GM19328 (cell line): ENCODE measurements at regions not wholly inside any gene's neighbourhood (a gene's known extent, or its start where the extent isn't known, plus 50 kb on each side); places are given as distances from the start of the nearest gene placed in this dataset.

Experiments used
- ATAC-seq: cut with Tn5 transposase; IDR thresholded peaks from one replicate; pipeline ENCODE4 v1.9.1; 2021; ENCODE audit warnings: mild to moderate bottlenecking, moderate library complexity; ENCODE audit not compliant: unreplicated experiment

- no peak for ATAC-seq
These were observed 115.0 kb upstream of the INPP4B start for GRCh38 chr4:142960867-142961644.

- no peak for ATAC-seq
These were observed 115.8 kb upstream of the INPP4B start for GRCh38 chr4:142961866-142962265.

DNA sequence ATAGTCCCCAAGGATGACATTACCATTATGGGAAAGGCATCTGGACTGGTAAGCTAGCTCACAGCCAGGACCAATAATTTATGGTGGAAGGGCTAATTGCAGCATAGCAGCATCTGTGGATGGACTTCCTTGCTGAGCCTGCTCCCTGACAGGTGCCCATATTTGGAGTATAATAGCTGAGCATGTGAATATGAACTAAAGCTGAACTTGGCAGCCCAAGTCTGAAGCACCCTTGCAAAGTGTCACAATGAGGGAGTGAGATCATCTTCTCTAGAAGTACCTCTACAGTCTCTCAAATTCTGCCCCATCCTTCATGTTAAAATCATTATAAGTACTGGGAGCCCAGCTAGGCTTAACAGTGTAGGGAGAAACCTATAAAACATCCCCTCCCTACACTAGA lies 128.2 kb upstream of the INPP4B start:
- ATAC-seq = no peak

DNA sequence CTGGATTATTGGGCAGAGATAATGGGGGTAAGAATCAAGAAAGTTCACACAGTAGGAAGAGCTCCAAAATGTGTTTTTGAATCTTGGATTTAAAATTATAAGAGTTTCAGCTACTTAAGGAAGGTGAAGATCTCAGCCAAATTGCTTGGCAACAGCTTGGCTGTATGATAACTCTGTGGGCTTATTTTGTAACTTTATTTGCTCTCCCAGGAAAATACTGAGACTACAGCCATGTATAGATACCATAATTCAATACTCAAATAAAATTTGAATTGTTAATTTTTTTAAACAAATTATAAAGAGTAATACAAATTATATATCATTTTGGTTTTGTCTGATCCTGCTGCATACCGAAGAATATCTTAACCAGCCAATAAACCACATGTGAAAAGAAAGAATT lies 129.5 kb upstream of the INPP4B start:
- ATAC-seq = no peak

GRCh38 chr4:142976482-142976881 lies 130.4 kb upstream of the INPP4B start:
- no peak for ATAC-seq

- ATAC-seq = no peak
These were observed 131.1 kb upstream of the INPP4B start for GRCh38 chr4:142977182-142977581.

DNA sequence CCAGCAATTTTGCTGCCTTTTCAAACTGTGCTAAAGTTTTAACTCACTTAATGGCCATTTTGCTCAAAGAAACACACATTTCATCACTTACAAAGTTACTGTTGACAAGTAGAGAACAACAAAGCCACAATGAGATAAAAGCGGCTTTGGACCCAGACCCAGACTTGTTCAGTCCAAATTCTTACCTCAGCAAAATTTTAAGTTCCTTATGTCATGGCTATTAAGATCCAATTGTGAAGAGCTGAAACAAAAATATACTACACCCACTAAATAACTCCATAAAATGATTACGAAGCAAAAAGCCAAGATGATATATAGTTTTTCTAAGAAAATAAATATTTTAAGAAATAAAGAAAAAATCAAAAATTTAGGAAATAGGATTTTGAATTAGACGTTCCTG lies 137.0 kb upstream of the INPP4B start:
- no peak for ATAC-seq

GRCh38 chr4:142983589-142983988 lies 137.5 kb upstream of the INPP4B start:
- no peak for ATAC-seq

GRCh38 chr4:142984871-142985585 lies 138.9 kb upstream of the INPP4B start:
- ATAC-seq = no peak

GRCh38 chr4:143016171-143016570 lies 168.5 kb upstream of the USP38 start:
- no peak for ATAC-seq

DNA sequence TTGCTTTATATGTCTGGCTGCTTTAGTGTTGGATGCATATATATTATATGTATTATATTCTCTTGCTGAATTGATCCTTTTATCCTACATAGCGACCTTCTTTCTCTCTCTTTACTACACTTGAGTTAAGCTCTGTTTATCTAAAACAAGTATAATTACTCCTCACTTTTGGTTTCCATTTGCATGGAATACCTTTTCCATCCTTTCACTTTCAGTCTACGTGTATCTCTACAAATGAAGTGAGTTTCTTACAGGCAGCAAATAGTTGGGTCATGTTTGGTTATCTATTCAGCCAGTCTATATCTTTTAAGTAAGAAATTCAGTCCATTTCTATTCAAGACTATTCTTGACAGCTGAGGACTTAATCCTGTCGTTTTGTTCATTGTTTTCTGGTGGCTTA lies 167.5 kb upstream of the USP38 start:
- no peak for ATAC-seq

DNA sequence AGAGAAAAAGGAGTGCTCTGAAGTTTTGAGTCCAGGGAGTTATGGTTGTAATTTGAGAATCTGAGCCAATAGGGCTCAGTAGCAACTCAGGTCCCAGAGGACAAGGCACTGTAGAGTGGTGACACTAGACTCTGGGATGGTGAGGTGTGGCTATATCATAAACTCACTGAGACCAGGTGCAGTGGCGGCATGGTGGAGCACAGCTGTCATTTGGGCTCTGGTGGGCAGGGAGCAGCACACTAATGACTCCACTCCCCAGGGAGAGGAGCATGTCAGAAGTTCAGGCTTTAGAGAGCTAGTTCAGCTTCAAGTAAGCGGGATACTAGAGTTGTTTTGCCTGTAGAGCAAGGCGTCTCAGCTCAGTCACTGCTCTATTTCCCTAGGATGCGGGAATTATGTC lies 165.4 kb upstream of the USP38 start:
- ATAC-seq = no peak

DNA sequence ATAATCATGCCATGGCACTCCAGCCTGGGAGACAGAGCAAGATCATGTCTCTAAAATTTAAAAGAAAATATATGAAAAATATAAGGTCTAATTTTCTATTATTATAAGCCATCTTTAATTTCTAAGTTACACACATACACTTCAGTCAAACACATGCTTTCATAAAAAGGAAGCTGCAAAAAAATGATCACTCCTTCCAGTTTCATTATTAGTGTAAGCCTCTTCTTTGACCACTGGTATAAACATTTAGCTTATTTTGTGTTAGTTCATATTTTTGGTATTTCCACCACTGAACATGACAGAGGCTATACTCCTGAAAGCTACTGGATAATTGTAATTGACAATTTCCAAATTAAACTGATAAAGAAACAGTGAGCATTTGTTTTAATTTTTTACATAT lies 163.3 kb upstream of the USP38 start:
- peak; percentile 85 for ATAC-seq

DNA sequence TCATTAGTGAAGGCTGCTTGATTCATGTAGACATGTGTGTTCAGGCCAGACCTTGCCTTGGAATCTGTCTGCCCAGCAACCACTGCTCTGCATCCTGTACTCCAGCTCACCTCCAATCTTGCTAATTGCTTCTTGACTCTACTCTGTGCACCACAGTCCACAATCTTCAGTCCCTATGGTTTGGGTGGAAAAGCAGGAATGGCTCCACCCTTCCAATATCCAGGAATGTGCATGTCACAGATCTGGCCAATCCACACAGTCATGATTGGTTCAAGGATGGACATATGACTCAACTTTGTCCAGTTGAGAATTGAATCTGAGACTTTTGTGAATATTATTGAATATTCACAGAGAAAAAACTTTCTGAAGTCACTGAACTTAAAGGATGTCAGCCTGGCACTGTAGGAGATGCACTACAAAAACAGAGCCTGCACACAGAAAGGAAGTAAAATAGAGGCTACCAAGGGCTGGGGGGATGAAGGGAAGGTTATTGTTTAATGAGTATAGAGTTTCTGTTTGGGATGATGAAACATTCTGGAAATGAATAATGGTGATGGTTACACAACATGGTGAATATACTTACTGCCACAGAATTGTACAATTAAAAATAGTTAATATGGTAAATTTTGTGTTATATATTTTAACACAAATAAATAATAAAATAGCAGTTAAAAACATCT lies 161.3 kb upstream of the USP38 start:
- no peak for ATAC-seq

GRCh38 chr4:143025081-143025704 lies 159.5 kb upstream of the USP38 start:
- ATAC-seq = peak; percentile 39

DNA sequence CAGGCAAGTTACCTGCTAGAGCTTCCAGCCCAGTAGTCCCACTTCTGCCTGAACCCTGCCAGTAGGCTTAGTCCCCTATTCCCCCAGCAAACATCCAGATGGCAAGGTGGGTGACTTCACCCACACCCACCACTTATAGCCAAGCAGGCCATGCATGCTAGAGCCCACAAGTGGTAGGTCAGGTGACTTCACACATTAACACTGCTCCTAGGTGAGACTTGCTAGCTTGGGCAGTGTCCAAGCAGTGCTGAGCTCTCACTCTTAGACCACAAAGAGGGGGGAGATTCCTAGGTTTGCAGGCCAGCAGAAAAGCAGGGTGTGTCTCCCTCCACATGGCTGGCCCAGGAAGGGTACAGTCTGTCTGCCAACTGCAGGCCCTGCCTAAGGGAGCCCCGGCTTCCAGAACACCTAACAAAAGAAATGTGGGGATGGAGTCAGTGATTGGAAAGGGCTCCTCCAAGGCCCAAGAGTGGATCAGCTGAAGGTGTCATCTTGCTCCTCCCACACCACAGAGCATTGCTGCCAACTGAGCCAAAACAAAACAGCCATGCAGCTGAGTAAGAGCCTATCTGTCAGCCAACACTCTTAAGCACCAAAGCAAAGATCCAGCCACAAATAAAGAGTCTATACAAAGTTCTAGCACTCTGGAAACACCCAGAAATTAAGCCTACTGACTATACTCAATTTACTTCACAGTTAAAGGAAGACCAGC lies 158.1 kb upstream of the USP38 start:
- no peak for ATAC-seq

- ATAC-seq = no peak
These were observed 149.1 kb upstream of the USP38 start for GRCh38 chr4:143035661-143036060.

DNA sequence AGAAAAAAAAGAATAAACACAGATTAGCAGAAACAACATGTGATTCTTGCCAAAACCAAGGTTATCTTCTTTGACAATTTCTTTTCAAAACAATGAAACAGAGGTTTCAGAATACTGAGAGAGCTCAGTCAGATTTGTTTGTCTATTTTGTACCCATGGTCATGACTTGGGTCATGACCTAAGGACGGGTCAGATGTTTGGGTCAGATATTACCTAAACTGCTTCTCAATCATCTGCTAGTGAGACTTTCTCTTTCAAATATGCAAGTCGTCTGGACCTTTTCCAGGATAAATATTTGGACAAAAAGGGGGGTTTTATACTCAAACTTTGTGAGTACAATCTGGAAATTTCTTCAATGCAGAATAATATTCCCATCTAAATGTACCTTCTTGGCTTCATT lies 148.3 kb upstream of the USP38 start:
- ATAC-seq = no peak

DNA sequence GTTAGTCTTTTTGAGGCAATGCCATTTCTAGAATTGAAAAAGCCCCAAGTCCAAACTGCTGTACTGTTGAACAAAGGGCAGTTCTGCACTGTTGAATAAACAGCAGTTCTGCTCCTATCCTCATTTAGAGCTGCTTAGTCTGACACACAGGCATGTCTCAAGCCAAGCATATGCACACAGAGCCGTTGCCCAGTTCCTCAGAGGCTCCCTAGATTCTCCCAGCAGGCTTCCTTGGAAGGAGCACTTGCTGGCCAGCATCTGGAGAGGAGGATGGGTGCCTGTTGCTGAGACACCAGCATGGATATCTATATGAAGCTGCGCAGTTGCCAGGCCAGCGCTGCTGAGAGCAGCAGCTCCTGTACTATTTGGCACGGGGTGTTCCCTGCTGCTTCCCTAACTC lies 138.3 kb upstream of the USP38 start:
- ATAC-seq = no peak

DNA sequence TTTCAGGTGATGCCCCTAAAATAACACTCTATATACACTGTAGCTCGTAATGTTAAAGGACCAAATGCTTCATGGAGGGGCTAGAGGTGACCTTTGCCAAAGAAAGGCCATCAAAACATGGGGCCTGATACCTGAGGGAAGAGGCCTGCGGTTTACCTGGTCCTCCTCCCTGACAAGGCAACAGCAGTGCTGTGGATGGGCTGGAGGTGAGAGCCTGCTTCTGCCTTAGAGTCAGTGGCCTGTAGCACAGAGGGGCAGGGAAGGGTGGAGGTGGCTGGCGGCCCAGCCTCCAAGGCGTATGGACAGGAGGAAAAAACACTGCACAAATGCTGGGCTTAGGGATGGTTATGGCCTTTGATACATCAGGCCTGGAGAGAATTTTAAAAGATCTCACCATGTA lies 137.8 kb upstream of the USP38 start:
- ATAC-seq = no peak

- no peak for ATAC-seq
These were observed 129.7 kb upstream of the USP38 start for GRCh38 chr4:143054971-143055370.
